ENCODE measurements at regions not wholly inside any gene's neighbourhood (a gene's known extent, or its start where the extent isn't known, plus 50 kb on each side); places are given as distances from the start of the nearest gene placed in this dataset.
A peak's percentile ranks its signal among the peaks of the same experiment; 100 is the strongest.

DNA sequence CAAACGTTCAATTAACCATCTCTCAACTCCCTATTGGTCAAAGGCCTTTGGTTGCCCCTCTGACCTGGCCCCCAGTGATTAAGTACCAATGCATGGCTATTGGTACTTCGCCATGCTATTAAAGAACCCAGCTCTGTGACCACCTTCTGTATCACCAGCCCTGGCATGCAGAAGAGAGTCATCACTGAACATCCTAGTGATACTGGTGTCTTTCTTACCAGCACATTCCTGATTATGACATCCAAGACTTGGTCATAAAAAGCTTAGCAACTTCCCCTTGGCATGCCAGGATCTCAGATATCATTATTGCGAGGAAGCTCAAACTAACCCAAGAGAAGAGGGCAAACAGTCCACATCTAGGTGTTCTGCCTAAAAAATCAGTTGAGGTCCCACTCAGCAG lies 122.3 kb upstream of the OTUD4 start:
- intact Hi-C loops (cut with DNase I), result no loop called here
- DNase-seq, result no peak

DNA sequence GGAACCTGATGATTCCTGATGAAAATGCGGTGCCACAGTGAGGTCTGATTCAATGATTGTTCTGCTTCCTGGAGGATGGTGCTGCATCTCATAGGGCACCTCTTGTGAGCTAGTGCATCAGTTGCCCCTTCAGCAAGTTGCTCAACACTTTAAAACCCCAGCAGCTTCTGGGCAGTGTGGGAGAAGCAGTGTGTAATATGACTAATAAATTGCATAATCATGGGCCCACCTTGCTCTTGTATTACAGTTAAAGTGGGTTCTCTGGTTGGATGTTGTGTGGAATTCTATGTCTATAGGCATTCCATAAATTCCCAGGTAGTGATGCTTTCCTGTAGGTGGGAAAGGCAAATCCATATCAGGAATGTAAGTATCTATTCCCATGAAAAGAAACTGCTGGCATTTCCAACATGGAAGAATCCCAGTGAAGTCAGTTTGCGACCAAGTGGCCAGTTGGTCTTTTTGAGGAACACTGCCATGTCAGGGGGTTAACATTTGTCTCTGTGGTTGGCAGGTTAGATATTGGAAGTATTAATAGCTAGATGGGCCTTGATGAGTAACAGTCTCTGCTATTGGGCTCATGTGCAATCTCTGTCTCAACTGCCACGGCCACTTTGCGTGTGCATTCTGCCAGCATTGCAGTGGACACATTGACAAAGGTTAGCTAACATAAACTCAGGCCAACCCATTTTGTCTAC lies 121.1 kb upstream of the OTUD4 start:
- DNase-seq, result no peak
- intact Hi-C loops (cut with DNase I), result no loop called here

DNA sequence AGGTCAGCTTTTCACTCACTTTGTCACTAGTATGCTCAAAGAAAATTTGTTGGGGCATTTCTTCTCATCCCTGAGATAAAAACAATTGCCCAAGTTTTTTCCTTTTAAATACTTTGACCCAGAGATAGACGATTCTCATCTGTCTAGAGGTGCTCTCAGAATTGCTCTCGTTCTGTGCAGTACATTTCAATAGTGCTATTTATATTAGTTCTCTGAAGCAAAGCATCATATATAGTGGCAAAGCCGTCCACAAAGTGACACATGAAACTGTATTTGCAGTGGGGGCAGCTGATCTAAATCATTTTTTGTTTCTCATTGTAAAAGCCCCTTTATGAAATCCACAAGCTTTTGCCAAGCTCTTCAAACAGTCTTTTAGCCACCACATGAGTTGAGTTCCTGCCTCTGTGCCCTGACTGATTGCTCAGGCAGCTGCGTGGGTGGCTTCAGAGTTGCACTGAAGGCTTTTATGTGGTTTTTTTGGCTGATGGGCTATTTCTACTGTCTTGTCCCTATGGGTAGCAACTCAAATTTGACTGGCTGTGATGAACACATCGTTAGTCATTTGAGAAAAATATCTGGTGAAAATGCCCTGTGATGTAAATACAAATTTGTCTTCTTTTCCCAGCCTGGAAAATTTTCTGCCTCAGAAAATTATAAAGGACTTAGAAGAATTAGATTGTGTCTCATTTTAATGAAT lies 119.1 kb upstream of the OTUD4 start:
- DNase-seq, result peak in 30 of 42 donors; percentile 8 to 72 (median 36)

DNA sequence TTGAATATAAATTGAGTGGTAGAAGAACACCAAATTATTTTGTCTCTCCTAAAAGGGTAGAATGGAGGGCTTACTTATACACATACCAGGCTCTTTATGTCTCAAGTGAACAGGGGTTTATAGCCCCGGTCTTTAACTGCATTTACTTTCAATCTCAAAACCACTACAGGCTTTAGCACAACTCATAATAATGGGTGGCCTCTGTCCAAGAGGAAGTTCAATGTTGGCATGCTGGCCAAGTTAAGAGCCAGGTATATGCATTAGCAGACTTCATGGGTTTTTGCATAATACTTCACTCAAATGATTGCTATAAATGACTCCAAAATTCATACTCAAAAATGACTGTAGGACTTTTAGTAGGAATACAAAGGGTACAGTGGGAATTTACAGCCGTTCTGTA lies 118.5 kb upstream of the OTUD4 start:
- no peak for DNase-seq
- intact Hi-C loops (cut with DNase I), result no loop called here

More for the DNA sequence above, 119.1 kb upstream of the OTUD4 start:
- intact Hi-C loops (cut with DNase I), result no loop called here

DNA sequence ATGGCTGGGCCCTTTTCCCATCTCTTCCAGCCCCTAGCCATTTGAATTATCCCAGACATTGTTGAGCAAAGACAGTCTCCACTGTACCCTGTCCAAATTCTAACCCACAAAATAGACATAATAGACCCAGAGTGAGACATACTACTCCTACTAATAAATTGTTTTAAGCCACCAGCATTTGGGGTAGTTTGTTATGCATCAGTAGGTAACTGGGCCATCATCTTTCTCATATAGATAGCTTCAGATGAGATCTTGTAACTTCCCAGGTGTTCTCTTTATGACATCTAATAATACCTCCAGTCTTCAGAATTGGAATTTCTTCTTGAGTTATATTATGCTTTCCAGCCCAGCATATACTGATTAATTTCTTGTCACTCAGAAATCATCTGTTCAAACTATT lies 117.2 kb upstream of the OTUD4 start:
- intact Hi-C loops (cut with DNase I), result no loop called here
- no peak for DNase-seq

DNA sequence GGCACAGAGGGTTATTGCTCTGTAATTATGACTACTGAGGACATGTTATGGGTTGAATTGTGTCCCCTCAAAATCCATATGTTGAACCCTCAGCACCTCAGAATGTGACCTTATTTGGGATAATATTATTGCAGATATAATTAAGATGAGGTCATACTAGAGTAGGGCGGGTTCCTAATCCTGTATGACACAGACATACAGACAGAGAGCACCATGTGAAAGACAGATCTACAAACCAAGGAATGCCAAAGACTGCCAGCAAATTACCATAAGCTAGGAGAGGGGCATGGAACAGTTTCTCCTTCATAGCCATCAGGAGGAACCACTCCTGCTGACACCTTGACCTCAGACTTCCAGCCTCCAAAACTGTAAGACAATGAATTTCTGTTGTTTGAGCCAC lies 115.2 kb upstream of the OTUD4 start:
- no peak for DNase-seq
- intact Hi-C loops (cut with DNase I), result no loop called here

DNA sequence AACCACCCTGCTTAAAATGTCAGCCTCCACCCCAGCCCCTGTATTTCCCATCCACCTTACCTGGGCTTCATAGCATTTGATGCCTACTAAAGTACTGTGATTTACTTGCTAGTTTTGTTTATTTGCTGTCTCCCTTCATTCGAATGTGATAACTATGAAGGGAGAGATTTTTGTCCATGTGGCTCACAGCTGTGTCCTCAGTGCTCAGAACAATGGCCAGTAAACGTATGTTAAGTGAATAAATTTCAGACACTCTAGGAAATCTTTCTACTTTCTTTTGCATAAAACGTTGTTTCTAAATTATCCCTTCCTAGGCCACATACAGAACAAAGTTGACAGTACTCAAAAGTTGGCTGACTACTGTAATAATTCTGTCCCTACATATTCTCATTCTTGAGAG lies 114.7 kb upstream of the OTUD4 start:
- intact Hi-C loops (cut with DNase I), result no loop called here
- no peak for DNase-seq

DNA sequence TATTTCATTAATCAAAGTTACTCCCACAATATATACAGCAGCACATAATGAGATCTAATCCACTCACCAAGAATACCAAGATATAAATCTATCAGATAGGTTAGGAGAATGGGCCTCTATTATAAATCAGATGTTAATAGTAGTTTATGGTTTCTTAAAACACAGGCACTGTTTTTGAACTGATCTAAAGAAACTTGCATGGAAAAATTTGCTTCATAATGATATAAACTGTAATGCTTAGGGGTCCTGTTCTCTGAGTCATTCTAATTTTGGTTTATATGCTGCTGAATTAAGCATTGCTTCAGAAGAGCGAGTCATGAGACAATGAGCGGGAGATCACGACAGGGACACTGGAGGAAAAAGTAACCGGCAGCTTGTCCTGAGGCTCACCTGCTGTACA lies 113.3 kb upstream of the OTUD4 start:
- intact Hi-C loops (cut with DNase I), result no loop called here

DNA sequence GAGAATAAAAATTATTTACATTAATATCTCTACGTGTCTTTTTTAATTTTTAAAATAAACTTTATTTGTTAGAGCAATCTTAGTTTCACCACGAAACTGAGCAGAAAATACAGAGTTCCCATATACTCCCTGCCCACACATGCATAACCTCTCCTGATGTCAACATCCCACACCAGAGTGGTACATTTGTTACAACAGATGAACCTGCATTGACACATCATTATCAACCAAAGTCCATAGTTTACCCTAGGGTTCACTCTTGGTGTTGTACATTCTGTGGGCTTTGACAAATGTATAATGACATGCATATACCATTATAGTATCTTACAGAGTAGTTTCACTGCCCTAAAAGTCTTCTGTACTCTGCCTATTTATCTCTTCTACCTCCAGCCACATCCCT lies 110.6 kb upstream of the OTUD4 start:
- DNase-seq, result no peak
- intact Hi-C loops (cut with DNase I), result no loop called here

More for the DNA sequence above, 113.3 kb upstream of the OTUD4 start:
- no peak for DNase-seq

DNA sequence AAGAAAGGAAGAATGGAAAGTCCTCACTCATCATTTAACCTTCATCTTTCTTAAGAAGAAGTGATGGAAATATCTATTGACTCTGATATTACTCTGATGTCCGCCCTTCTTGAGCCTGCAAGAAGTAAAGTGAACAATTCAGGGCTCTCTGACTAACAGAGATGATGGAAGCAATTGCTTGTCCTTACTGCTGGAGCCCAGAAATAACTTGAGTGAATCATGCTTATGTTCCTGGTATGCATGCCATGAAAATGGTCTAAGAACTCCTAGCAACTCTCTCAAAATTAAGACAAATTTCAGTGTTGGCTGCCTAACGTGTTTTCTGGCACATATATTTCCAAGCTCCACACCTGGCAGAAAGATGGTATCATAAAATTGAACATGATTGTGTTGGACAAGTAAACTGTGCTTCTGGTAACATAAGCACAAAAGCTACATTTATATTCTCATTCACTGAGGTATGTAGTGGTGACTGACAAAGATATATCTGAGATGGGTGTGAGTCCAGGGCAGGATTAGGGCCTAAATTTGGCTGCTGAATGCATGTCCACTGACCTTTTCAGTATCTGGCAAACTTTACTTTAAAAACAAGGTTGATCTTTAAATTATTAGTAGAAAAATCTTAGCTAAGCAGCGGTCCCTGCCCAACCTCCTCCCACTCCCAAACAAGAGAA lies 109.2 kb upstream of the OTUD4 start:
- intact Hi-C loops (cut with DNase I), result no loop called here
- no peak for DNase-seq

DNA sequence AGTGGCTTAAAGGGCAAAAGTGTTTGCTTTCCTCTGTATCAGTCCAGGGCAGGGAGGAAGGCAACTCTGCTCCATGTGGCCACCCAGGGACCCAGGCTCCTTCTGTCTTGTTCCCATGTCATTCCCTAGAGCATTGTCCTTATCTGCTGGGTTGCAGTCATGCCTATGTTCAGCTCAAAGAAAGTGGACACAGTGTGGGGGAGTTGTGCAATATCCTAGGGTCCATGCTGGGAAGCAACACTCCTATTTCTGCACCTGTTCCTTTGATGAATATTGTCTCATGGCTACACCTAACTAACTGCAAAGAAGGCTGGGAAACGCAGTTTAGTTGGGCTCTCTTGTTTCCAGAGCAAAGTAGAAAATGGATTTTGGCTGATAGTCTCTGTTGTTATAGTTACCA lies 107.0 kb upstream of the OTUD4 start:
- intact Hi-C loops (cut with DNase I), result no loop called here
- no peak for DNase-seq

DNA sequence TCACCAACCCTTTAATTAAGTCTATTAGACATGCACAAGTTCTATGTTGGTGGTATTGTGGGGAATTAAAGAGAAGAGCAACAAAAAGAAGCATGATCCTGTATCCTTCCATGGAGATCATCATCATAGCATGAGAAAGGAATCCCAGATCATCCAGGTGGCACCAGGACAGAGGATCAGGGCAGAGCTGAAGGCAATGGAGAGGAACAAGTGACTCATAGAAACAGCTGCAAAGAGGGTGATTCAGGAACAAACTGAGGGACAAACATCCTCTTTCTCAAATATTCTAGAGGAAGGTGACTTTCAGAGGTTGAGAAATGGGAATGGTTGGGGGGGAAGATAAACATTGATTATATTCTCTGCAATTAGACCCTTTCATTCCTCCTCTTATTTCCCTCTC lies 105.5 kb upstream of the OTUD4 start:
- intact Hi-C loops (cut with DNase I), result no loop called here
- no peak for DNase-seq

DNA sequence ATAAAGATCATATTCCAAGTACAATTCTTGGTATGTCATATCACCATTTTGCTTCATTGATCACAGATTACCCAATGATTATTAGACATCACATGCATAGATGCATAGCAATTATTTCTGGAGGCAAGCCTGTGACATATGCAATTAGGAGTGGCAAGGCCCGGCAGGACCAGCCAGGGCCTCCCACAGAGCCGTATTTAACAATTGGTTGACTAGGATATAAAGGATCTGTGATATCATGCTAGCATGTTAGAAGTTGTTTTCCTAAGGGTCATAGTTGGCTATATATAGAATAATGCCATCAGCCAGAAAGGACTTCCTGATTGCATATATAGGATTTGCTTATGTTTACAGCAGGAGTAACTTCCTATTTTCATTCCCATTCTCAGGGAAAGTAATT lies 103.5 kb upstream of the OTUD4 start:
- no peak for DNase-seq
- intact Hi-C loops (cut with DNase I), result no loop called here

DNA sequence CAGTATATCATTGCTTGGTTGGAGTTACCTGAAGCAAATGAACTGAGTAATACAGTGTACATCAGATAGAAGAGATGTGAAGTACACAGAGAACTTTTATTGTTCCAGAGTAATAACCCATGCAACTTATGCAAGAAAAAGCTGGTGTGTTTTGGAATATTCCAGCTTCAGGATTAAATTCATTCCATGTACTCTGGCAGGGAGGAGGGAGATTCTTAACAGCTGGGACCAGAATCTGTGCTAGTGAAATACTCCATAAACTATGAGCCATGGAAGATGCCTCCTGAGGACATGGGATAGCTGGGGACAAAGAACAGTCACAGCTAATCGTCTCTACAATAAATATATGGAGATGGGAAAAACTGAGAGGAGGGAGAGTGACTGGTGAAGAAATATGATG lies 101.6 kb upstream of the OTUD4 start:
- intact Hi-C loops (cut with DNase I), result no loop called here
- DNase-seq, result no peak

DNA sequence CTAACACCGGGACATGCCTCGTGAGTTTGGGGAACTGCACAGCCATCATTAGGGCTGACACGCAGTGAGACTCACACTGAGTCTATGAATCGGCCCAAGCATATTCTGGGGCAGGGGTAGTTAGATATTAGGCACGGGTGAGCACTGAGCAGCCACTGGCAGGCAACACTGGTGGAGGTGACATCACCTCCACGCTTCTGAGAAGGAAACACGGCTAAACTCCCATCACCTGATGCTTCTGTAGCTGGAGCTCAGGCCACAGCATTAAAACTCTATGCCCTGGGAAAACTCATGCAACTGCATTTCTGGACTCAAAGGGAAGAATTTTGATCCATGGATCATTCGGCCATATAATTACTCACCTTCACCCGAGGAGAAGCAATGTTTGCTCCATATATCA lies 100.8 kb upstream of the OTUD4 start:
- intact Hi-C loops (cut with DNase I), result no loop called here
- DNase-seq, result no peak

DNA sequence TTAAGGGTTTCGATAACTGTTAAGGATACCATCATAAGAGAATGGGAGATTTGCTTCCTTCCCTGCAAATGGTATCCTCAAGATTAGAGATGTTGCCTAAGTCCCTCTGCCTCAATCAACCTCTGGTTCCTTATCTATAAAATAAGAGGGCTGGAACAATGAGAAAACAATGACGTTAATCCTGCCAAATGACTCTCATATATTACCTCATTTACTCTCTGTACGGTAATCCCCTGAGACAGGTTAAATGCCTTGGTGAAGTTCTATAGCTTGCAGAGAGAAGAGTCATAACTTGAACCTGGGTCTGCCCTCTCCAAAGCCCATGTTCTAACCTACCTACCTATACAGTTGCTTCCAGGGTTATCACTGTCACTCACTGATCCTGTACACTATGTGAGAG lies 100.2 kb upstream of the OTUD4 start:
- intact Hi-C loops (cut with DNase I), result no loop called here
- DNase-seq, result no peak

DNA sequence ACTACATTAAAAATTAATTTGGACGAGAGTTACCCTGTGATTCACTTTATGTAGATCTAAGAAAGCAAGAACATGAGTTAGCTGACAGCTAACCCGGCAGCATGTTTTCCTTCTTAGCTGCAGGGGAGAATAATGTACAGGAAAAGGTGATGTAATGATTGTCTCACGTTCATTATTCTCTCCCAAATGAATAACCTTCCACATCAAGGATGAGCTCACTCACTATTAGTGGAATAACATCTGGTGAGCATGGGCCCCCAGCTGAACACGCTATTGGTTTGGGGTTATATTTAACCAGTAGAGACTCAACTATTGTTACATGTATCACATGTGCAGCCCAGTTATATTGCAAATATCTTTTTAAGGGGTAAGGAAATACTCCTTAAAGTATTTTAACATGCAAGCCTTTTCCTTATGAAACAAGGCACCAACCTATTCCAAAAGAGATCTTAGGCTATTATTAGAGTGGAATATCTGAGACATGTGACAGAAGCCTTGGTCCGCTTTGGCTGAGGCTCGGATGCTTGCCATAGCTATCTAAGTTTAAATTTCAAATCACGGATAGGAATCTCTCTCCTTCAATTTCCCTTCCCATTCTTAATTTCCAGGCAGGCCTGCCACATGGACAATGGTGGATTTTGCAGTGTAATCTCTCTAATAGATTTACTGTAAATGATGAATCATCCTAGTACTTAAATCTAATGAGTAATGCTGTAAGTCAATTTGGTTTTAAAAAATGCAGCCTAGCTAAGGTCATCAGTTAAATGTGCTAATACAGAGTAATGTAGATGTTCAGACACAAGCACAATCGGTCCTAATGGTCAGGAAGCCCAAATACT lies 99.0 kb upstream of the OTUD4 start:
- DNase-seq, result peak in 11 of 42 donors; percentile 5 to 38 (median 12)
- intact Hi-C loops (cut with DNase I), result no loop called here

DNA sequence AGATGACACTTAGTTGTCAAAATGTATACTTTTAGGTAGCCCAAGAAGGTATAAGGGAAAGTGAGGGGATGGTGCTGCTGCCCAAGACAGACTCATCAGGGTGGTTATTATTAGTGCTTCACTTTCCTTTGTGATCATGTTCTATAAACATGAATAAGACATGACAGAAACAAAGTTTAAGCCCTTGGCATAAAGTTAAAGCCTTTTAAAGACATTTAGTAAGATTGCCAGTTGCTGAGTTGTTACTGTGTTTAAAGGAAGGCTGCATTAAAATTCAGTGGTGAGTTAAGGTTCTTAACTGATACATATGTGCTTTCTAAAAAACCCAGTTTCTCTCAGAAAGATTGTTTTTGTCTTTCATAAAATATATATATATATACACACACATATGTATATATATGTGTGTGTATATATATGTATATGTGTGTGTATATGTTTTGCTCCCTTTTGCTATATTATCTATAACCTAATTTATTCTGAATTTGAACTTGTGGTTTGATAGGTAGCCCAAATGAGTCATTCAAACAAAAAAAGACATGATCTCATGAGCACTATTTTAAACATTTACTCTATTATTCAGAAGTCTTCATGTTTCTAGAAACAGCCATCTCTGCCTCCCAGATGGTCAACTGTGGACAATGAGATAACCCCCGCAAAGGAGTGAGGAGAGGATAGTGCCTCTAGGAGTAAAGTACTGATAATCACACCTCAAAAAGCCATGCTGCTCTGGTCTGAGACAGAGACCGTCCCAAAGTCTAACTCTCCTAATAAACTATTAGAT lies 98.1 kb upstream of the OTUD4 start:
- no peak for DNase-seq
- intact Hi-C loops (cut with DNase I), result no loop called here

DNA sequence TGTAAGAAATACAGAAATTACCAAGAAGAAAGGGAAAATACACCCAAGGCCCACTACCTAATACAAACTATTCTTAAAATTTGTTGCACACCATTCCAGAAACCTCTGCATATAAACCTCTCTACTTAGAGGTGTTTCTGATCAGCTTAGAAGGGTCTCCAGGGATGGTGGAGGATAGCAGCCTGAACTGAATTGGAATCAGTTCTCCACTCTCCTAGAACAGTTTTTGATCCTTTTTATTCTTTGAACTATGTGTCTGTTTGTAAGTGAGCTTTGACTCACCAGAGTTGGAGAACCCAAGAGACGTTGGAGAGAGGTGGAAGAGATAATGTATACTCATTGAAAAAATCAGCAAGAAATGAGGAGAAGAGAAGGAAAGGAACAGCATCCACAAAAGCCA lies 96.6 kb upstream of the OTUD4 start:
- DNase-seq, result no peak
- intact Hi-C loops (cut with DNase I), result no loop called here

Data from head of caudate nucleus (tissue), 42 donors.